ENCODE measurements at regions not wholly inside any gene's neighbourhood (a gene's known extent, or its start where the extent isn't known, plus 50 kb on each side); places are given as distances from the start of the nearest gene placed in this dataset.

DNA sequence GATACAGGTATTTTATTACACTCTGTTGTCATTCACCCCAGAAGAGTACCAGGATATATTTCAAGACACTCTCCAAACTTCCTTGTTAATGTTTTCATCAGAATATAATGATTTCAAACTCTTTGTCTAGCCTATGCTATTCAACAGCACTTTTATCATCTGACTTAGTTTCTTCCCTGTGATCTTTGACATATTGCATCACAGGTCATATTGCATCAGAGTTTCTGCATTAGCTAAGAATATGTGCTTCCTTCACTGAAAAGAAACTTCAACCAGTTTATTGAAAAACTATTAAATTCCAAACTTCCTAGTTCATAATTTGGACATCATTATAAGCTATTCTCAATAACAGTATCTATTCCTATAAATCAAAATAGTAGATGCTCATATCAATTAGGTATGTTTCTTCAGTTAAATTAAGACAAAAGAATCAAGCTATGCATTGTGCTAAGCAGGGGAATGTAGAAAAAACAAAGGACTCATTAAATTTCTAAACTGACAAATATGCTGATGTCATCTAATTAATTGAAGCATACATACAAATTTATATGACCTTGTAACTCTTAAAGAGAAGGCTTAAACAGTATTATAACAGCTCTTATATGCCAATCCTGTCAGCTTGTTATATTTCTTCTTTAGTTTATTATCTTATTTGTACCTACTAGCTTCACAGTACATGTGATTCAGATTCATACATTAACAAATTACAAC lies 361.8 kb upstream of the LUZP2 start:
- TF ChIP-seq, protein P1, sequence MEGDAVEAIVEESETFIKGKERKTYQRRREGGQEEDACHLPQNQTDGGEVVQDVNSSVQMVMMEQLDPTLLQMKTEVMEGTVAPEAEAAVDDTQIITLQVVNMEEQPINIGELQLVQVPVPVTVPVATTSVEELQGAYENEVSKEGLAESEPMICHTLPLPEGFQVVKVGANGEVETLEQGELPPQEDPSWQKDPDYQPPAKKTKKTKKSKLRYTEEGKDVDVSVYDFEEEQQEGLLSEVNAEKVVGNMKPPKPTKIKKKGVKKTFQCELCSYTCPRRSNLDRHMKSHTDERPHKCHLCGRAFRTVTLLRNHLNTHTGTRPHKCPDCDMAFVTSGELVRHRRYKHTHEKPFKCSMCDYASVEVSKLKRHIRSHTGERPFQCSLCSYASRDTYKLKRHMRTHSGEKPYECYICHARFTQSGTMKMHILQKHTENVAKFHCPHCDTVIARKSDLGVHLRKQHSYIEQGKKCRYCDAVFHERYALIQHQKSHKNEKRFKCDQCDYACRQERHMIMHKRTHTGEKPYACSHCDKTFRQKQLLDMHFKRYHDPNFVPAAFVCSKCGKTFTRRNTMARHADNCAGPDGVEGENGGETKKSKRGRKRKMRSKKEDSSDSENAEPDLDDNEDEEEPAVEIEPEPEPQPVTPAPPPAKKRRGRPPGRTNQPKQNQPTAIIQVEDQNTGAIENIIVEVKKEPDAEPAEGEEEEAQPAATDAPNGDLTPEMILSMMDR (IDR thresholded peaks at IDR 0.05): no peak
- TF ChIP-seq POLR2A (IDR thresholded peaks at IDR 0.05): no peak

Data from esophagus squamous epithelium (tissue), 4 donors.